NT2/D1 (cell line): ENCODE measurements at regions not wholly inside any gene's neighbourhood (a gene's known extent, or its start where the extent isn't known, plus 50 kb on each side); places are given as distances from the start of the nearest gene placed in this dataset.

Source experiments
- YY1 ChIP-seq: IDR thresholded peaks from 2 replicates; pipeline ENCODE4 v1.6.1; 2011; ENCODE audit not compliant: insufficient read length, insufficient read depth
- ZNF274 ChIP-seq: IDR thresholded peaks from 2 replicates; pipeline ENCODE4 v1.6.1; 2011; ENCODE audit warnings: mild to moderate bottlenecking, low read depth, low read length

DNA sequence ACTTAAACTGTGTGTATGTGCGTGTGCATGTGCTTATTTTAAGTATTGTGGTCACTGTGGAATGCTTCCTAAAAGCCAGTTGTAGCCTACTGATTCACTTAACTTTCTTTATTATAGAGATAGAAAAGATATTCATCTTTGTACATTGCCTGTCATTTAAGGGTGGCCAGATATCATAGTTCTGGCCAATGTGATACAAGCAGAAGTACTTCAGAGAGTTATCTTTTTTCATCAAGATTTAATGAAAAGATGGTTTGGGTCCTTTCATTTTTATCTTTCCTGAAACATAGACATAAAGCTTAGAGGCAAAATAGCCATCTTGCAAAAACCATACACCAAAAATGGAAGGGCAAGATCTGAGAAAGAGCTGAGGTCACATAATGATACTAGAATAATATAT is 744.7 kb upstream of the ADGRL3 start:
- TF ChIP-seq YY1 (no peak), ZNF274 (no peak)
